WTC11 (cell line): ENCODE measurements at regions not wholly inside any gene's neighbourhood (a gene's known extent, or its start where the extent isn't known, plus 50 kb on each side); places are given as distances from the start of the nearest gene placed in this dataset.

Experiments used
- ATAC-seq: fragments of 200-7000 bp; cut with Tn5 transposase; 2 replicates; pipeline ENCODE4 v1.10.0; 2021; ENCODE audit warnings: mild to moderate bottlenecking, moderate library complexity
- CTCF ChIA-PET: fragments of 300-600 bp; sonication (Branson Sonifier 250); formaldehyde crosslinking; loops from one replicate; lab custom pipeline; 2021; ENCODE audit warnings: antibody characterized with exemption; lab: Charles Lee
- POLR2A ChIA-PET: fragments of 350-600 bp; sonication (Branson Sonifier 250); formaldehyde crosslinking; loops from one replicate; lab custom pipeline; 2021; ENCODE audit warnings: antibody characterized with exemption; lab: Charles Lee
- DNase-seq: peaks from one replicate; pipeline ENCODE4 v3.0.0; 2021; ENCODE audit warnings: low spot score
- H3K27ac Mint-ChIP-seq: 2 replicates; pipeline ENCODE4 v1.8.0; 2021; ENCODE audit warnings: mixed read lengths
- H3K27me3 Mint-ChIP-seq: 2 replicates; pipeline ENCODE4 v1.8.0; 2021; ENCODE audit warnings: low read depth, mild to moderate bottlenecking, moderate library complexity, mixed read lengths
- H3K36me3 Mint-ChIP-seq: 2 replicates; pipeline ENCODE4 v1.8.0; 2021; ENCODE audit warnings: mixed read lengths
- H3K4me1 Mint-ChIP-seq: 2 replicates; pipeline ENCODE4 v1.8.0; 2022; ENCODE audit warnings: mixed read lengths
- H3K4me3 Mint-ChIP-seq: 2 replicates; pipeline ENCODE4 v1.8.0; 2021; ENCODE audit warnings: mild to moderate bottlenecking, moderate library complexity, mixed read lengths
- H3K9me3 Mint-ChIP-seq: 2 replicates; pipeline ENCODE4 v1.8.0; 2021; ENCODE audit warnings: mixed read lengths
- AR ChIP-seq: fragments of 250-450 bp; sonication (Bioruptor Pico); IDR thresholded peaks from 2 replicates; pipeline ENCODE4 v1.9.0; 2021; ENCODE audit warnings: mild to moderate bottlenecking
- ATF6 ChIP-seq: sonication (generic); formaldehyde crosslinking; IDR thresholded peaks from 2 replicates; pipeline ENCODE4 v1.8.1; 2023; ENCODE audit warnings: mild to moderate bottlenecking, missing genetic modification reagents
- CTCF ChIP-seq: fragments of 200-600 bp; IDR thresholded peaks from 2 replicates; pipeline ENCODE4 v1.8.0; 2022; ENCODE audit warnings: antibody characterized with exemption
- FOXK1 ChIP-seq: sonication (generic); formaldehyde crosslinking; IDR thresholded peaks from 2 replicates; pipeline ENCODE4 v1.8.0; 2022; ENCODE audit warnings: mild to moderate bottlenecking, moderate library complexity, missing genetic modification reagents
- FOXP1 ChIP-seq: sonication (generic); formaldehyde crosslinking; IDR thresholded peaks from 2 replicates; pipeline ENCODE4 v1.8.0; 2022; ENCODE audit warnings: missing genetic modification reagents, mild to moderate bottlenecking, moderate library complexity, borderline replicate concordance
- GTF2I ChIP-seq: fragments of 250-450 bp; sonication (Bioruptor Pico); conservative IDR thresholded peaks from 2 replicates; pipeline ENCODE4 v1.4.0; 2021; ENCODE audit warnings: mild to moderate bottlenecking
- JUN ChIP-seq: sonication (generic); formaldehyde crosslinking; IDR thresholded peaks from 2 replicates; pipeline ENCODE4 v1.8.0; 2023; ENCODE audit warnings: mild to moderate bottlenecking, missing genetic modification reagents
- MYBL2 ChIP-seq: sonication (generic); formaldehyde crosslinking; IDR thresholded peaks from 2 replicates; pipeline ENCODE4 v1.8.1; 2023; ENCODE audit warnings: mild to moderate bottlenecking, moderate library complexity, missing genetic modification reagents
- PREB ChIP-seq: sonication (generic); formaldehyde crosslinking; IDR thresholded peaks from 2 replicates; pipeline ENCODE4 v1.8.1; 2022; ENCODE audit warnings: mild to moderate bottlenecking, missing genetic modification reagents, moderate library complexity, borderline replicate concordance
- PRRX2 ChIP-seq: fragments of 250-450 bp; sonication (Bioruptor Pico); IDR thresholded peaks from 2 replicates; pipeline ENCODE4 v1.8.0; 2021; ENCODE audit warnings: mild to moderate bottlenecking
- SP1 ChIP-seq: sonication (generic); formaldehyde crosslinking; conservative IDR thresholded peaks from 2 replicates; pipeline ENCODE4 v1.8.1; 2022; ENCODE audit warnings: missing genetic modification reagents
- TCF7 ChIP-seq: sonication (generic); formaldehyde crosslinking; IDR thresholded peaks from 2 replicates; pipeline ENCODE4 v1.8.0; 2022; ENCODE audit warnings: mild to moderate bottlenecking, low read depth, missing genetic modification reagents, moderate library complexity
- TEAD1 ChIP-seq: sonication (generic); formaldehyde crosslinking; IDR thresholded peaks from 2 replicates; pipeline ENCODE4 v1.8.0; 2022; ENCODE audit warnings: mild to moderate bottlenecking, missing genetic modification reagents
- ZBTB21 ChIP-seq: sonication (generic); formaldehyde crosslinking; IDR thresholded peaks from 2 replicates; pipeline ENCODE4 v1.8.1; 2023; ENCODE audit warnings: mild to moderate bottlenecking, missing genetic modification reagents, borderline replicate concordance
- ZNF138 ChIP-seq: sonication (generic); formaldehyde crosslinking; conservative IDR thresholded peaks from 2 replicates; pipeline ENCODE4 v1.8.1; 2022; ENCODE audit warnings: mild to moderate bottlenecking, moderate library complexity, missing genetic modification reagents
- ZNF416 ChIP-seq: fragments of 250-450 bp; sonication (Bioruptor Pico); IDR thresholded peaks from 2 replicates; pipeline ENCODE4 v1.9.0; 2021; ENCODE audit warnings: mild to moderate bottlenecking, inconsistent platforms
- ZSCAN18 ChIP-seq: fragments of 250-450 bp; sonication (Bioruptor Pico); IDR thresholded peaks from 2 replicates; pipeline ENCODE4 v2.1.2; 2022; ENCODE audit warnings: mild to moderate bottlenecking, moderate library complexity

GRCh38 chr9:23603311-23603710, 222.7 kb downstream of the ELAVL2 start:
- CTCF ChIA-PET = no interaction called here
- ATAC-seq (no peak), DNase-seq (no peak)
- POLR2A ChIA-PET = no interaction called here
- Mint-ChIP-seq H3K27ac (no peak overlapping the region), H3K4me3 (no peak overlapping the region), H3K27me3 (no peaks in the 10 kb centered on the region), H3K36me3 (peaks cover 55% of the 10 kb centered on the region), H3K9me3 (no peaks in the 10 kb centered on the region), H3K4me1 (peaks cover 4% of the 10 kb centered on the region; the same call in 1 of the 2 replicates)
- TF ChIP-seq SP1 (CRISPR knock-in tag) (no peak), PRRX2 (no peak), ZNF138 (CRISPR knock-in tag) (no peak), PREB (CRISPR knock-in tag) (no peak), AR (CRISPR knock-in tag) (no peak), JUN (CRISPR knock-in tag) (no peak), ATF6 (no peak), FOXK1 (CRISPR knock-in tag) (no peak), TEAD1 (CRISPR knock-in tag) (no peak), TCF7 (CRISPR knock-in tag) (no peak), ZSCAN18 (no peak), CTCF (no peak), FOXP1 (CRISPR knock-in tag) (no peak)

- no peak for DNase-seq
- H3K27me3 Mint-ChIP-seq = no peaks in the 10 kb centered on the region
- H3K4me3 Mint-ChIP-seq = no peak overlapping the region
- TF ChIP-seq ZBTB21 (CRISPR knock-in tag) = no peak
- no peak for TF ChIP-seq MYBL2 (CRISPR knock-in tag)
- no peak for TF ChIP-seq GTF2I (CRISPR knock-in tag)
- no peak for TF ChIP-seq ZNF416 (CRISPR knock-in tag)
- TF ChIP-seq, all 79 proteins: peak for 0
- ChIA-PET CTCF (no interaction called here), POLR2A (no interaction called here)
- Mint-ChIP-seq H3K36me3 (peaks cover 72% of the 10 kb centered on the region), H3K9me3 (no peaks in the 10 kb centered on the region), H3K4me1 (peaks cover 4% of the 10 kb centered on the region; the same call in 1 of the 2 replicates), H3K27ac (no peak overlapping the region)
- ATAC-seq = no peak
Observed at GRCh38 chr9:23606107-23606506, 219.9 kb downstream of the ELAVL2 start.
